Ovary (tissue), 3 donors: ENCODE measurements at regions not wholly inside any gene's neighbourhood (a gene's known extent, or its start where the extent isn't known, plus 50 kb on each side); places are given as distances from the start of the nearest gene placed in this dataset.

ENCODE experiments used
- CTCF ChIP-seq, 3 donors: fragments of 450-650 bp in 2 of 3; fragments of 200-600 bp in 1 of 3; IDR thresholded peaks; one replicate each; pipeline versions ENCODE4 v1.5.1 to v1.8.0; 2016 to 2022; ENCODE audit warnings: antibody characterized with exemption in 3 of 3, mild to moderate bottlenecking in 1 of 3
- EP300 ChIP-seq: sonication (generic); formaldehyde crosslinking; IDR thresholded peaks from one replicate; pipeline ENCODE4 v1.6.1; 2017; ENCODE audit warnings: antibody characterized with exemption
- donor health status: DM: no; HTN: no; CAD: no.

DNA sequence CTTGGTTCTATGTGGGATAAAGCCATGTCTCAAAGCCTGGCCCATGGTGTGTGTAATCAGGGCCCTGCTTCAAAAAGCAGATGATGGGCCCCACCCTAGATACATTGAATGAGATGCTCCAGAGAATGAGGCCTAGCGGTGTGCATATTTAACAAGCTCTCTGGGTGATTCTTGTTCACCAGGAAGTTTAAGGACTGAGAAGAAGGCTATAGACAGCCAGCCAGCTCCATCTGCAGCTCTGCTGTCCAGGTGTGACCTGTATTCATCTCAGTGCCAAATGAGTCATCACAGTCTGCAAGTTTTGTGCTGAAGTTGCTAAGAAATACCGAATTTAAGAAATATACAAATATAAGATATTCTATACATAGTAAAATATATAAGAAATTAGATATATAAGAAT, 182.0 kb upstream of the RUNX1 start:
- no peak for TF ChIP-seq CTCF (IDR thresholded peaks at IDR 0.05)
- no peak for TF ChIP-seq EP300
